ENCODE measurements at regions not wholly inside any gene's neighbourhood (a gene's known extent, or its start where the extent isn't known, plus 50 kb on each side); places are given as distances from the start of the nearest gene placed in this dataset.

- TF ChIP-seq, protein P1, sequence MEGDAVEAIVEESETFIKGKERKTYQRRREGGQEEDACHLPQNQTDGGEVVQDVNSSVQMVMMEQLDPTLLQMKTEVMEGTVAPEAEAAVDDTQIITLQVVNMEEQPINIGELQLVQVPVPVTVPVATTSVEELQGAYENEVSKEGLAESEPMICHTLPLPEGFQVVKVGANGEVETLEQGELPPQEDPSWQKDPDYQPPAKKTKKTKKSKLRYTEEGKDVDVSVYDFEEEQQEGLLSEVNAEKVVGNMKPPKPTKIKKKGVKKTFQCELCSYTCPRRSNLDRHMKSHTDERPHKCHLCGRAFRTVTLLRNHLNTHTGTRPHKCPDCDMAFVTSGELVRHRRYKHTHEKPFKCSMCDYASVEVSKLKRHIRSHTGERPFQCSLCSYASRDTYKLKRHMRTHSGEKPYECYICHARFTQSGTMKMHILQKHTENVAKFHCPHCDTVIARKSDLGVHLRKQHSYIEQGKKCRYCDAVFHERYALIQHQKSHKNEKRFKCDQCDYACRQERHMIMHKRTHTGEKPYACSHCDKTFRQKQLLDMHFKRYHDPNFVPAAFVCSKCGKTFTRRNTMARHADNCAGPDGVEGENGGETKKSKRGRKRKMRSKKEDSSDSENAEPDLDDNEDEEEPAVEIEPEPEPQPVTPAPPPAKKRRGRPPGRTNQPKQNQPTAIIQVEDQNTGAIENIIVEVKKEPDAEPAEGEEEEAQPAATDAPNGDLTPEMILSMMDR (IDR thresholded peaks at IDR 0.05), result no peak
- TF ChIP-seq ZFX (IDR thresholded peaks at IDR 0.05; ENCODE audit: borderline replicate concordance), result no peak
Measured at GRCh38 chr5:22910523-22910922, 57.4 kb upstream of the CDH12 start.

Data from 22Rv1 (cell line).